Suprapubic skin (tissue), 4 donors: ENCODE measurements at regions not wholly inside any gene's neighbourhood (a gene's known extent, or its start where the extent isn't known, plus 50 kb on each side); places are given as distances from the start of the nearest gene placed in this dataset.
"Not testable (repeated sequence)": the region's sequence is repeated elsewhere in the genome, so short reads cannot be mapped to it uniquely, and the experiment has no call there.

Source experiments
- DNase-seq, 2 donors: peaks; one replicate each; pipeline ENCODE4 v3.0.0-alpha.2; 2019; ENCODE audit warnings: low spot score in 2 of 2
- H3K27ac ChIP-seq: fragments of 200-600 bp; sonication (generic); one replicate; pipeline ENCODE4 v1.5.1; 2019
- H3K27me3 ChIP-seq: fragments of 200-600 bp; sonication (generic); one replicate; pipeline ENCODE4 v1.5.1; 2019
- H3K36me3 ChIP-seq: fragments of 200-600 bp; sonication (generic); one replicate; pipeline ENCODE4 v1.5.1; 2019
- H3K4me1 ChIP-seq: fragments of 200-600 bp; sonication (generic); one replicate; pipeline ENCODE4 v1.5.1; 2019
- H3K4me3 ChIP-seq: fragments of 200-600 bp; sonication (generic); one replicate; pipeline ENCODE4 v1.5.1; 2019; ENCODE audit warnings: mild to moderate bottlenecking
- H3K9me3 ChIP-seq: fragments of 200-600 bp; sonication (generic); one replicate; pipeline ENCODE4 v1.5.1; 2019
- EP300 ChIP-seq: sonication (generic); formaldehyde crosslinking; IDR thresholded peaks from one replicate; pipeline ENCODE4 v1.6.1; 2017; ENCODE audit warnings: antibody characterized with exemption
- POLR2A ChIP-seq, 2 donors: fragments of 450-650 bp; IDR thresholded peaks; one replicate each; pipeline ENCODE4 v1.6.1; 2017; ENCODE audit warnings: antibody characterized with exemption in 2 of 2, mild to moderate bottlenecking in 2 of 2, moderate library complexity in 2 of 2
- POLR2AphosphoS5 ChIP-seq, 3 donors: sonication (generic); formaldehyde crosslinking; IDR thresholded peaks; one replicate each; pipeline ENCODE4 v1.6.1; 2017; ENCODE audit warnings: antibody characterized with exemption in 3 of 3
- WGBS: methylation state at CpG from one replicate; pipeline ENCODE4 v1.1.5; 2018; 5-methylcytosine and 5-hydroxymethylcytosine counted together
- TF ChIP-seq, protein P1 (sequence below), 2 donors: fragments of 200-600 bp in 1 of 2; fragments of 450-650 bp in 1 of 2; sonication (generic) in 1 of 2; IDR thresholded peaks; one replicate each; pipeline ENCODE4 v1.5.1; 2016 to 2019; ENCODE audit warnings: antibody characterized with exemption in 2 of 2, mild to moderate bottlenecking in 1 of 2, moderate library complexity in 1 of 2

DNA sequence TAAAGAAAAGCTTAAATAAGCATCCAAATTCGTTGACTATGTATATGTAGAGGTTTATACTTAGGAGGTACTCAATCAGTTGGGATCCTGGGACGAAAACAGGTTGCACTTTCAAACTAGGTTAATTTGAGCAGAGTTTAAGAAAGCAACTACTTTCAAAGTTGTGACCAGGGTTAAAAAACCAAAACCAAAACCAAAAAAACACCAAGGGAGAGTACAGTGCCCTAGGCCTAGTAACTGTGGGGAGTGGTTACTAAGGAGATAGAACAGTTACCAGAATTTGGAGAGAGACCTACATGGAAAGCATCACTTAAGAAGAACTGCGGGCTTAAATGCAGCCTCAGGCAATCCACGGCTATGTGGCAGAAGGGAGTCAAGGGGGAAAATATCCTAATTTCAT lies 148.3 kb downstream of the JRKL start:
- no peak overlapping the region for H3K4me3 ChIP-seq
- H3K4me1 ChIP-seq: no peaks in the 10 kb centered on the region
- no peaks in the 10 kb centered on the region for H3K27me3 ChIP-seq
- 62% methylated on average over 4 of the region's 4 CpGs for WGBS
- H3K27ac ChIP-seq: no peak overlapping the region
- TF ChIP-seq, protein P1, sequence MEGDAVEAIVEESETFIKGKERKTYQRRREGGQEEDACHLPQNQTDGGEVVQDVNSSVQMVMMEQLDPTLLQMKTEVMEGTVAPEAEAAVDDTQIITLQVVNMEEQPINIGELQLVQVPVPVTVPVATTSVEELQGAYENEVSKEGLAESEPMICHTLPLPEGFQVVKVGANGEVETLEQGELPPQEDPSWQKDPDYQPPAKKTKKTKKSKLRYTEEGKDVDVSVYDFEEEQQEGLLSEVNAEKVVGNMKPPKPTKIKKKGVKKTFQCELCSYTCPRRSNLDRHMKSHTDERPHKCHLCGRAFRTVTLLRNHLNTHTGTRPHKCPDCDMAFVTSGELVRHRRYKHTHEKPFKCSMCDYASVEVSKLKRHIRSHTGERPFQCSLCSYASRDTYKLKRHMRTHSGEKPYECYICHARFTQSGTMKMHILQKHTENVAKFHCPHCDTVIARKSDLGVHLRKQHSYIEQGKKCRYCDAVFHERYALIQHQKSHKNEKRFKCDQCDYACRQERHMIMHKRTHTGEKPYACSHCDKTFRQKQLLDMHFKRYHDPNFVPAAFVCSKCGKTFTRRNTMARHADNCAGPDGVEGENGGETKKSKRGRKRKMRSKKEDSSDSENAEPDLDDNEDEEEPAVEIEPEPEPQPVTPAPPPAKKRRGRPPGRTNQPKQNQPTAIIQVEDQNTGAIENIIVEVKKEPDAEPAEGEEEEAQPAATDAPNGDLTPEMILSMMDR (IDR thresholded peaks at IDR 0.05): no peak
- TF ChIP-seq POLR2AphosphoS5 (IDR thresholded peaks at IDR 0.05): no peak
- no peak for TF ChIP-seq EP300
- H3K9me3 ChIP-seq: no peaks in the 10 kb centered on the region
- DNase-seq: no peak
- no peaks in the 10 kb centered on the region for H3K36me3 ChIP-seq

DNA sequence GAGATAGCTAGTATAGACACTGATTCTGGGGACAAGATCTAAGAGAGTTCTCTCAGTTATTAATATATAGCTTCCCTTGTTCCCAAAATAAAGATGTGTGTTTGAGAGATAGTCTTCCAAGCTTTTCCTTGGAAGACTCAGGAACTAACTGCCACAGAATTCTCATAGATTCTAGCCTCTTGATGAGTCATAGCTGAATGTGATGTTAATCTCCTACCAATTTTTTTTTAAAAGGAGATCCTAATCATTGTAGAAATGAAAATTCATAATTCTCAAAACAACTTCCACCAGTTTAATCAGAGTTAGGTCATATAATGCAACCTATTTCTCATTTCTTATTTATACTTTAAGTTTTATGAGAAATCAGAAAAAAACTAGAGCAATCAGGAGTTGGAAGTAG lies 148.8 kb downstream of the JRKL start:
- Histone ChIP-seq H3K36me3 (no peaks in the 10 kb centered on the region), H3K27ac (no peak overlapping the region), H3K9me3 (no peaks in the 10 kb centered on the region), H3K4me1 (no peaks in the 10 kb centered on the region), H3K4me3 (no peak overlapping the region), H3K27me3 (no peaks in the 10 kb centered on the region)
- no peak for DNase-seq
- TF ChIP-seq POLR2A (IDR thresholded peaks at IDR 0.05): no peak
- no peak for TF ChIP-seq EP300
- no peak for TF ChIP-seq POLR2AphosphoS5 (IDR thresholded peaks at IDR 0.05)
- TF ChIP-seq, protein P1 (IDR thresholded peaks at IDR 0.05): no peak

DNA sequence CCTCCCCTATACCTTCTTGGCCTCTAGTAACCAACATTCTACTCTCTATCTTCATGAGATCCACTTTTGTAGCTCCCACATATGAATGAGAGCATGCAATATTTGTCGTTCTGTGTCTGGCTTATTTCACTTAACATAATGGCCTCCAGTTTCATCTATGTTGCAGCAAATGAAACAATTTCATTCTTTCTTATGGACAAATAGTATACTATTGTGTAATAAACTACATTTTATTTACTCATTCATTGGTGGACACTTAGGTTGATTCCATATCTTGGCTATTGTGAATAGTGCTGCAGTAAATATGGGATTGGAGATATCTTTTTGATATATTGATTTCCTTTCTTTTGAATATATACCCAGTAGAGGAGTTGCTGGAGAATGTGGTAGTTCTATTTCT lies 151.1 kb downstream of the JRKL start:
- Histone ChIP-seq H3K27ac (no peak overlapping the region), H3K36me3 (no peaks in the 10 kb centered on the region), H3K4me1 (no peaks in the 10 kb centered on the region), H3K4me3 (no peak overlapping the region), H3K9me3 (no peaks in the 10 kb centered on the region), H3K27me3 (peaks cover 4% of the 10 kb centered on the region)
- no peak for TF ChIP-seq POLR2AphosphoS5 (IDR thresholded peaks at IDR 0.05)
- WGBS: 90% methylated on average over 1 of the region's 1 CpG
- no peak for DNase-seq

DNA sequence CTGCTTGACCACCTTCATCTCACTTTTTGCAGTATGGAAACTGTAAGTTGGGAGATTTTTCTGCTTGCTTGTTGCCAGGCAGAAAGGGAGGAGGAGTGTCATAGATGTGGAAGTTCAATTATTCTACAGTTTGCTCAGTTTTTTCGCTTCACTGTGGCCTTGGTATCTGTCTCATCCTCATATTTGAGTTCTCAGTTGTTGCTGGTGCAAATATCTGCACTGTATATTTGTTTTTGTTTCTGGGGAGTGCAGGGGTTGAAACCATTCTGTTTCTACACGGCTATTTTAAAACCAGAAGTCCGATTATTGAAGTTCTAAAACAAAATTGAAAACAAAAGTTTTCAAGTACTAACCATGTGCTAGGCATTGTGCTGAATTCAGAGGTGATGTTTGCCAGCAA lies 153.4 kb downstream of the JRKL start:
- Histone ChIP-seq H3K36me3 (no peaks in the 10 kb centered on the region), H3K4me1 (no peaks in the 10 kb centered on the region), H3K27me3 (peaks cover 4% of the 10 kb centered on the region), H3K4me3 (no peak overlapping the region), H3K9me3 (no peaks in the 10 kb centered on the region), H3K27ac (no peak overlapping the region)
- TF ChIP-seq, protein P1 (IDR thresholded peaks at IDR 0.05): no peak
- TF ChIP-seq POLR2AphosphoS5 (IDR thresholded peaks at IDR 0.05): no peak
- no peak for TF ChIP-seq POLR2A (IDR thresholded peaks at IDR 0.05)
- TF ChIP-seq EP300: no peak
- no peak for DNase-seq
- 94% methylated on average over 3 of the region's 3 CpGs for WGBS

DNA sequence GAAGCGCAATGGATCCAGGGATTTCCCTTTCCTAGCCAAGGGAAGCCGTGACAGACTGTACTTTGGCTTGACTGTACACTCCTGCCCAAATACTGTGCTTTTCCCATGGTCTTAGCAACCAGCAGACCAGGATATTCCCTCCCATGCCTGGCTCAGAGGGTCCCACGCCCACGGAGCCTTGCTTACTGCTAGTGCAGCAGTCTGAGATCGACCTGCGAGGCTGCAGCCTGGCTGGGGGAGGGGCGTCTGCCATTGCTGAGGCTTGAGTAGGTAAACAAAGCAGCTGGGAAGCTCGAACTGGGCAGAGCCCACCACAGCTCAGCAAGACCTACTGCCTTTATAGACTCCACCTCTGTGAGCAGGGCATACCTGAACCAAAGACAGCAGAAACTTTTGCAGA lies 155.4 kb downstream of the JRKL start:
- H3K9me3 ChIP-seq, DNase-seq, H3K36me3 ChIP-seq, H3K4me1 ChIP-seq, H3K4me3 ChIP-seq, H3K27ac ChIP-seq, H3K27me3 ChIP-seq: not testable (repeated sequence)
- WGBS: 96% methylated on average over 5 of the region's 8 CpGs

DNA sequence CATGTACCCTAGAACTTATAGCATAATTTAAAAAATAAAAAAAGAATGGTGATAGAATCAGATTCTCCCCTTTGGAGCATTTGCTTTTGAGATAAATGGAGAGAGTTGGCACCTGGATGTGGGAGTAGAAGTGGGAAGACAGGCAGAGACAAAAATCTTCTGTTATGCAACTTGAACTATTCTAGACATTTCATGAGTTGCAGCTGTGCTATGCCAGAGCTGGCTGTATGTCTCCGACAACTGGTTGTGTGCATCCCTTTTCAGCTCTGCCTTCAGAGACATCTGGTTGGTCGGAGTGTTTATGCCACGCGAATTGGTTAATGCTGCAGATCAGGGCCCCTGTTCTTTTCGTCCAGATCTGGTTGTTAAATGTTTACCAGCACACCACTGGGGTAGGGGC lies 161.3 kb downstream of the JRKL start:
- Histone ChIP-seq H3K36me3 (no peaks in the 10 kb centered on the region), H3K27ac (no peak overlapping the region), H3K4me1 (no peaks in the 10 kb centered on the region), H3K9me3 (no peaks in the 10 kb centered on the region), H3K27me3 (no peaks in the 10 kb centered on the region), H3K4me3 (no peak overlapping the region)
- TF ChIP-seq, protein P1 (IDR thresholded peaks at IDR 0.05): no peak
- no peak for TF ChIP-seq POLR2AphosphoS5 (IDR thresholded peaks at IDR 0.05)
- no peak for TF ChIP-seq EP300
- no peak for TF ChIP-seq POLR2A (IDR thresholded peaks at IDR 0.05)
- 66% methylated on average over 5 of the region's 5 CpGs for WGBS
- DNase-seq: no peak
